DOHH2 (cell line): ENCODE measurements at regions not wholly inside any gene's neighbourhood (a gene's known extent, or its start where the extent isn't known, plus 50 kb on each side); places are given as distances from the start of the nearest gene placed in this dataset.

Experiments
- CTCF ChIP-seq: fragments of 200-600 bp; sonication (generic); IDR thresholded peaks from one replicate; pipeline ENCODE4 v1.5.1; 2014; ENCODE audit warnings: antibody characterized with exemption, mild to moderate bottlenecking, low read depth, low read length; ENCODE audit not compliant: poor library complexity, severe bottlenecking
- EZH2phosphoT487 ChIP-seq: fragments of 200-600 bp; sonication (generic); IDR thresholded peaks from 2 replicates; pipeline ENCODE4 v1.6.1; 2017; ENCODE audit warnings: borderline replicate concordance, mild to moderate bottlenecking, antibody characterized with exemption, low read length, moderate library complexity, mixed read lengths

- TF ChIP-seq EZH2phosphoT487 (no peak), CTCF (no peak)
These were observed 311.5 kb downstream of the MN1 start for GRCh38 chr22:27490080-27490479.
